ENCODE measurements at regions not wholly inside any gene's neighbourhood (a gene's known extent, or its start where the extent isn't known, plus 50 kb on each side); places are given as distances from the start of the nearest gene placed in this dataset.
A peak's percentile ranks its signal among the peaks of the same experiment; 100 is the strongest.

DNA sequence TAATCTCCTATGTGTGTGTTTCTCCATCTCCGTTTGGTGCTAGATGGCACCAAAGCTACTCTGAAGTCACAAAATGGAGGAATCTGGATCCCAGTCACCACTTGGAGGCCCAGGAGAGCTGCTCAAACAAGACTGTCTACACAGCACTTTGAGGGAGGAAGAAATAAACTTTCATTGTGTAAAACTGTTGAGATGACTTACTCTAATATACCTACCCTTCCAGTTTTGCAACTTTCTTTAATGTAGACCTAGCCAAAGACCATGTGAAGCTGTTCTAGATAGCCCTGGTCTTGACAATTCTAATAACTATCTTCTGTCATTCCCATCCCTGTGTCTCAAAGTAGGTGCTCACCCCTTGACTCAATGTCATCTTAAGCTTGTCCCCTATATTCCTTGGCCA is 52.8 kb upstream of the TAB3 start:
- no peak for TF ChIP-seq JUND (IDR thresholded peaks at IDR 0.05; ENCODE audit: low read depth)
- peak in 1 of 2 experiments; percentile 22 for DNase-seq (ENCODE audit: low read depth in 1 of 2, low spot score in 1 of 2)
- in situ Hi-C loops (cut with HindIII; ENCODE audit: low pct_unique_long_range_greater_than_20kb, low sequenced_read_pairs): no loop called here

- TF ChIP-seq JUND (IDR thresholded peaks at IDR 0.05; ENCODE audit: low read depth): no peak
- DNase-seq (ENCODE audit: low read depth in 1 of 2, low spot score in 1 of 2): no peak
- in situ Hi-C loops (cut with HindIII; ENCODE audit: low pct_unique_long_range_greater_than_20kb, low sequenced_read_pairs): no loop called here
These were observed 50.9 kb upstream of the TAB3 start for GRCh38 chrX:30939928-30940327.

All from T47D (cell line).